Activated naive CD4-positive, alpha-beta T cell treated with Interleukin-2 at 50 U/mL for 16 hours (primary cell): ENCODE measurements at regions not wholly inside any gene's neighbourhood (a gene's known extent, or its start where the extent isn't known, plus 50 kb on each side); places are given as distances from the start of the nearest gene placed in this dataset.
A peak's percentile ranks its signal among the peaks of the same experiment; 100 is the strongest.

Experiments used
- DNase-seq: peaks from one replicate; pipeline ENCODE4 v3.0.0-alpha.2; 2020

GRCh38 chr15:62624547-62625378 lies 417.8 kb upstream of the TPM1 start:
- DNase-seq = peak; percentile 3

GRCh38 chr15:62625429-62626033 lies 417.0 kb upstream of the TPM1 start:
- DNase-seq = no peak

GRCh38 chr15:62626903-62627302 lies 415.6 kb upstream of the TPM1 start:
- DNase-seq = no peak

- DNase-seq = no peak
Measured at GRCh38 chr15:62631076-62631724, 411.3 kb upstream of the TPM1 start.

GRCh38 chr15:62636823-62637573 lies 405.5 kb upstream of the TPM1 start:
- DNase-seq = no peak

GRCh38 chr15:62637574-62637897 lies 405.0 kb upstream of the TPM1 start:
- DNase-seq = no peak

- DNase-seq = no peak
Measured at GRCh38 chr15:62637950-62638619, 404.5 kb upstream of the TPM1 start.

GRCh38 chr15:62639432-62639831 lies 403.1 kb upstream of the TPM1 start:
- DNase-seq = no peak

GRCh38 chr15:62639906-62640605 lies 402.5 kb upstream of the TPM1 start:
- no peak for DNase-seq

GRCh38 chr15:62641825-62642224 lies 400.7 kb upstream of the TPM1 start:
- no peak for DNase-seq

- DNase-seq = no peak
Measured at GRCh38 chr15:62643572-62643971, 399.0 kb upstream of the TPM1 start.

GRCh38 chr15:62644216-62644888 lies 398.2 kb upstream of the TPM1 start:
- DNase-seq = no peak

- no peak for DNase-seq
Measured at GRCh38 chr15:62644889-62645742, 397.4 kb upstream of the TPM1 start.

GRCh38 chr15:62647202-62647842 lies 395.2 kb upstream of the TPM1 start:
- DNase-seq = no peak

GRCh38 chr15:62647843-62648505 lies 394.6 kb upstream of the TPM1 start:
- DNase-seq = no peak

GRCh38 chr15:62648954-62649353 lies 393.6 kb upstream of the TPM1 start:
- no peak for DNase-seq

GRCh38 chr15:62649793-62650420 lies 392.6 kb upstream of the TPM1 start:
- DNase-seq = no peak

- DNase-seq = no peak
Measured at GRCh38 chr15:62653122-62653521, 389.4 kb upstream of the TPM1 start.

- DNase-seq = no peak
Measured at GRCh38 chr15:62656071-62656470, 386.5 kb upstream of the TPM1 start.
